T-helper 2 cell treated with Interferon-gamma antibody and Interleukin-4, amounts not matched to agents 5 μg/mL and 100 μg/mL, for 36 hours (primary cell): ENCODE measurements at regions not wholly inside any gene's neighbourhood (a gene's known extent, or its start where the extent isn't known, plus 50 kb on each side); places are given as distances from the start of the nearest gene placed in this dataset.
"Not testable (repeated sequence)": the region's sequence is repeated elsewhere in the genome, so short reads cannot be mapped to it uniquely, and the experiment has no call there.

ENCODE experiments used
- DNase-seq: peaks from one replicate; pipeline ENCODE4 v3.0.0; 2021; ENCODE audit warnings: low spot score
- H3K27ac Mint-ChIP-seq: one replicate; pipeline ENCODE4 v1.8.0; 2021; ENCODE audit warnings: mild to moderate bottlenecking, mixed read lengths
- H3K27me3 Mint-ChIP-seq: one replicate; pipeline ENCODE4 v1.8.0; 2021; ENCODE audit warnings: low read depth, mixed read lengths
- H3K36me3 Mint-ChIP-seq: one replicate; pipeline ENCODE4 v1.8.0; 2021; ENCODE audit warnings: low read depth, mixed read lengths
- H3K4me1 Mint-ChIP-seq: one replicate; pipeline ENCODE4 v1.8.0; 2021; ENCODE audit warnings: low read depth, mixed read lengths
- H3K4me3 Mint-ChIP-seq: one replicate; pipeline ENCODE4 v1.8.0; 2022; ENCODE audit warnings: mild to moderate bottlenecking, moderate library complexity, mixed read lengths
- H3K9me3 Mint-ChIP-seq: one replicate; pipeline ENCODE4 v1.8.0; 2021; ENCODE audit warnings: mixed read lengths

DNA sequence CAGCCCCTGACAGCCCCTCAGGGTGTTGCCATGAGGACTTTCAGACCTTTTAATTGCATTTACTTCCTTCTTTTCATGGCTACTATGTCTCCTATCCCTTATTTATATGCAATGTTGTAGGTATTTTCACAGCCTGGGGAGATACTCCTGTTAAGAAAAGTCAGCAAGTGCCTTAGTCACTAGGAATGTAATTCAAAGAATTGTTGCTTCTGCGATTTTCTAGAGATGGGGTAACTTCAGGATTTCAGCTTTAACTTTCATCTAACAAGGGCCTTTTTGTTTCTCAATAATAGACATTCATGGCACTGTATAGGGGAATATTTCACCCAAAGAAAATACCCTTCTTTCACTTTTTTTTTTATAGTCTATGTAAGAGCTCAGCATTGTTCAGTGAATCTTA is 533.3 kb upstream of the MIS18BP1 start:
- no peaks in the 10 kb centered on the region for H3K36me3 Mint-ChIP-seq
- H3K4me3 Mint-ChIP-seq: no peak overlapping the region
- H3K27ac Mint-ChIP-seq: no peak overlapping the region
- H3K27me3 Mint-ChIP-seq: no peaks in the 10 kb centered on the region
- H3K4me1 Mint-ChIP-seq: no peaks in the 10 kb centered on the region
- no peak for DNase-seq
- H3K9me3 Mint-ChIP-seq: peaks cover 67% of the 10 kb centered on the region

DNA sequence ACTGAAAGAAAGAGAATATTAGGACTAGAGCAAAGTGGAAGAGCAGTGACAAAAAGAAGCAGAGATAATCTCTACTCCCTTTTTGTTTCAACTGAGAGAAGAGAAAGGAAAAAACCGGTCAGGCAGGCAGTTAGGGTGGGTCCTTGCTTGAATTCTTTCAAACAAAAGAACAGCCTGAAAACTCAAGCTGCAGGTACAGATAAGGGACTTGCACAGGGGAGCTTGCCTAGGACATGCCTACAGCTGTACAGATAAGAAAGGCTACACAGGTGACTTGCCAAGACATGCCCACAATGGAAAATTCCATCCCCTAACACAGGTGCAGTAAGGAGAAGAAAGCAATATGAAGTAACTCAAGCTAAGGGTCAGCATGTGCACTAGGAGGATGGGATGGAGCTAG is 532.2 kb upstream of the MIS18BP1 start:
- Mint-ChIP-seq H3K9me3 (peaks cover 76% of the 10 kb centered on the region), H3K27me3 (no peaks in the 10 kb centered on the region), H3K36me3 (no peaks in the 10 kb centered on the region), H3K27ac (no peak overlapping the region), H3K4me3 (no peak overlapping the region), H3K4me1 (no peaks in the 10 kb centered on the region)
- DNase-seq: no peak

DNA sequence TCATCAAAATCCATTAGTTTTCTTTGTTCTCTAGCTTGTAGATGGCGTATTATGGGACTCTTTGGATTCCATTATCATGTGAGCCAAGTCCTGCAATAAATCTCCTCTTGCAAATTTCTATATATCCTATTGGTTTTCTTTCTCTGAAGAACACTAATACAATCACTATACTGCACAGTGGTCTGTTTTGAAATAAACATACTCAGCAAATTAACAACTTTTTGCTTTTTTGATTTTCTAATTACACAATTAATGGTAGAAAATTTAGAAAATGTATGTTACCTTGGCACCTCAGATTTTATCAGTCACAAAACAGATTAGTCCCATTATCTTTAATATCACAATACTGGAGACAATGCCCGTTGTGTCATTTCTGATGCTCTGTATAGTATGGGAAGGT is 513.2 kb upstream of the MIS18BP1 start:
- no peaks in the 10 kb centered on the region for H3K27me3 Mint-ChIP-seq
- peaks cover 50% of the 10 kb centered on the region for H3K9me3 Mint-ChIP-seq
- DNase-seq: no peak
- H3K27ac Mint-ChIP-seq: no peak overlapping the region
- no peaks in the 10 kb centered on the region for H3K36me3 Mint-ChIP-seq
- no peaks in the 10 kb centered on the region for H3K4me1 Mint-ChIP-seq
- no peak overlapping the region for H3K4me3 Mint-ChIP-seq

DNA sequence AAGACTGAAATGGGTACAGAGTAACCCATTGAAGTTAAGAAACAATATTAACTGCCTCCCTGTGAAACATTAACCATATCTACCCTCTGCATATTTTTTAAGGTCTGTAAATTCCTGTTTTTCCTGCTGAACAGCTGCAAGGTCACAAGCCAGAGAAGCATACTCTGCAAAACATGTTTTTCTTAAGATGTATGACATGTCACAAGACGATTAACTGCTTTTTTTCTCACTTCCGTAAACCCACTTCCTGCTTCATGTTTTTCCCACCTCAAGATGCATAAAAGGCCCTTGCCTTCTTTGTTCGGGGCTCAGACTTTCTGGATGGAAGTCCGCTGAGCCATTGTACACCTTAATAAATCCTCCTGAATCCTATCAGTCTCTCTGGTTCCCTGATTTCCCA is 504.7 kb upstream of the MIS18BP1 start:
- H3K27me3 Mint-ChIP-seq: no peaks in the 10 kb centered on the region
- no peak overlapping the region for H3K27ac Mint-ChIP-seq
- H3K9me3 Mint-ChIP-seq: peaks cover 70% of the 10 kb centered on the region
- DNase-seq: no peak
- H3K36me3 Mint-ChIP-seq: no peaks in the 10 kb centered on the region
- no peak overlapping the region for H3K4me3 Mint-ChIP-seq
- no peaks in the 10 kb centered on the region for H3K4me1 Mint-ChIP-seq

GRCh38 chr14:45756412-45756811 is 503.4 kb upstream of the MIS18BP1 start:
- not testable (repeated sequence) for H3K36me3 Mint-ChIP-seq

GRCh38 chr14:45743884-45744283 is 490.9 kb upstream of the MIS18BP1 start:
- no peaks in the 10 kb centered on the region for H3K4me1 Mint-ChIP-seq
- no peak for DNase-seq
- H3K36me3 Mint-ChIP-seq: no peaks in the 10 kb centered on the region
- H3K9me3 Mint-ChIP-seq: peaks cover 56% of the 10 kb centered on the region
- H3K27me3 Mint-ChIP-seq: no peaks in the 10 kb centered on the region
- no peak overlapping the region for H3K4me3 Mint-ChIP-seq
- no peak overlapping the region for H3K27ac Mint-ChIP-seq

More at GRCh38 chr14:45756412-45756811, 503.4 kb upstream of the MIS18BP1 start:
- not testable (repeated sequence) for DNase-seq, H3K4me1 Mint-ChIP-seq, H3K27me3 Mint-ChIP-seq, H3K4me3 Mint-ChIP-seq, H3K27ac Mint-ChIP-seq
- peaks cover 70% of the 10 kb centered on the region for H3K9me3 Mint-ChIP-seq

DNA sequence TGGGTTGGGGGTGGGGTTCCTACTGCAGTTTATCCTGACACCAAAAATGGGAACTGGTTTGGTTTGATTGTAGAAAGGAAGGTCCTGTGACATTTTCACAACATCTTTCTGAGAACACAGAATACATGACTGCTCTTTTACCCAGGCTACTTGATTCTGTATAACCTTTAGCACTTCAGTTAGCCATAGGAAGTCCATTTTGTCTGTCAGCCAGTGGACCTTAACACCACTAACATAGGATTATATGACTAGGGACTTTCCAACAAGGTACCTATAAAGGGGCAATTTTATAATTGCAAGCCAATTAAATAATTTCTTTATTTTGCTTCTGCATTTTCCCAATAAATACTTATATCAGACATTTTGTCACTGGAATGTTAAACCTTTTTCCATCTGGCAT is 489.2 kb upstream of the MIS18BP1 start:
- Mint-ChIP-seq H3K4me3 (no peak overlapping the region), H3K4me1 (no peaks in the 10 kb centered on the region), H3K36me3 (no peaks in the 10 kb centered on the region), H3K27ac (no peak overlapping the region), H3K9me3 (peaks cover 51% of the 10 kb centered on the region), H3K27me3 (no peaks in the 10 kb centered on the region)
- no peak for DNase-seq

DNA sequence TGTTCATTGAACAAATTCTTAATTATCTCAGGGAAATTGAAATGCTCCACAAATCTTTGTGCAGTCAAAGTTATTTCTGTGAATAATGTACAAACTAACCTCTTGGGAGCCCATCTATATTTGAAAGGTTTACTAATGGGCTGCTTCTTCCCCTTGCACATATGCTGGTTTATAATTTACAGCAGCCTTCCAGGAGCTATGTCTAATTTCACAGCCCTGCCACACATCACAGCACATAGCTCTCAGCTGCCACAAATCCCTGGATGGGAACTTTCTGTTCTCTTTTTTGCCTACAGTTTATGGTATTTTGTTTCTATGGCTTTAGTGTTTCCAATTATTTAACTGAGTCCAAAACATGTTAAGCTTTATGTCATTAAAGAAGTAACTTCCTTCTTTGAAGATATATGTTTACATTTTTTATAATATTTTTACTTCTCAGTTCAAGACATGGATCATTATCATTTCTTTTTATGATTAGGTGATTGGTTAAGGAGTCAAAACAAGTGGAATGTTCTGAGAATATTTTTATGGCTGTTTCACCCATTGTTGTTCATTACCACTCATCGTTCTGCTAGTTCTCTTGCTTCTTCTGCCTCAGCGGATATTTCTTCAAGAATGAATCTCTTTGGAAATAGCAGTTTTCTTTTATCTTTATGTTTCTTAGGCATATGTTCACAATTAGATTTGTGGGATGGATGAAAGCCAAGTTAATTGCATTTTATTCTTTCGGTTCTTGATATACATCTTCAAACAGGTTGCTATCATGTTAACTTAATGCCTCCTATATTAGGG is 475.6 kb upstream of the MIS18BP1 start:
- Mint-ChIP-seq H3K27ac (no peak overlapping the region), H3K27me3 (no peaks in the 10 kb centered on the region)
- no peak for DNase-seq

GRCh38 chr14:45727133-45727532 is 474.1 kb upstream of the MIS18BP1 start:
- H3K4me1 Mint-ChIP-seq: no peaks in the 10 kb centered on the region
- H3K9me3 Mint-ChIP-seq: peaks cover 59% of the 10 kb centered on the region
- no peak overlapping the region for H3K4me3 Mint-ChIP-seq
- no peak for DNase-seq
- no peaks in the 10 kb centered on the region for H3K27me3 Mint-ChIP-seq
- H3K36me3 Mint-ChIP-seq: no peaks in the 10 kb centered on the region
- H3K27ac Mint-ChIP-seq: no peak overlapping the region

More for the DNA sequence above, 475.6 kb upstream of the MIS18BP1 start:
- Mint-ChIP-seq H3K4me3 (no peak overlapping the region), H3K4me1 (no peaks in the 10 kb centered on the region), H3K9me3 (peaks cover 61% of the 10 kb centered on the region), H3K36me3 (no peaks in the 10 kb centered on the region)

DNA sequence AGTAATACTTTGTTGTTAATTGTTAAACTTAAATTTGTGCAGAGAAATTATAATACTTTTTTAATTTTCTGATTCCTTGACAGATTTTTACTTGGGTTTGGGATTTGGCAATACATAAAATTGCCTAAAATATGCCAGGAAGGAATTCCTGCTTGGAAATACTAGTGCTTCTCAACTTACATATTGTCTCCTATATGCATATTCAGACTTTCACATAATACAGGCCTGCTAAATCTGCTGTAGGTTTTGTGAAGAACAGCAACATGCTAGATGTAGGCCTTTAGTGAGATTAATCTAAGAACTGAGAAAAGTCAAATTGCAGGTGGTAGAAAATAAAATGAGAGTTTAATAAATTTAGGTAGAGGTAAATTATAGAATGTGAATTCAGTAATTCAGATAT is 468.5 kb upstream of the MIS18BP1 start:
- Mint-ChIP-seq H3K36me3 (no peaks in the 10 kb centered on the region), H3K4me1 (no peaks in the 10 kb centered on the region)

DNA sequence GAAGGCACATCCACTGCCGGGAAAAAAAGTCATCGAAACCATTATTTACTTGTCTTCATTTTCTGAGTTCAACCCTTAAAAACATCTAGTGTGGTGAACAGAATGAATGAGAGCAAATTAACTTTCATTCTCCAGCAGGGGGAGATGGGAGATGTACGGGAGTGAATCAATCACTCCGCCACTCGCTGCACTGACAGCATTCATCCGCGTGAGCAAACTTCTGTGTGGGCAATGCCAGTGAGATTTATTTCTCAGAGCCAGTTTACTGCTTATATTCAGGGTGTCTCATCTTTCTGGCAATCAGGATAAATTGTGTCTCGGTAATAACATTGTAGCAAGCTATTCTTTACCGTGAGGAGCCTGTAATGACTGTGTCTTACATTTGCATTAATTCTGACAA is 463.6 kb upstream of the MIS18BP1 start:
- Mint-ChIP-seq H3K9me3 (peaks cover 61% of the 10 kb centered on the region), H3K4me1 (no peaks in the 10 kb centered on the region), H3K27me3 (no peaks in the 10 kb centered on the region), H3K27ac (no peak overlapping the region), H3K4me3 (no peak overlapping the region), H3K36me3 (no peaks in the 10 kb centered on the region)
- DNase-seq: no peak

More for the DNA sequence above, 468.5 kb upstream of the MIS18BP1 start:
- Mint-ChIP-seq H3K4me3 (no peak overlapping the region), H3K27me3 (no peaks in the 10 kb centered on the region), H3K9me3 (peaks cover 73% of the 10 kb centered on the region), H3K27ac (no peak overlapping the region)
- no peak for DNase-seq

- Mint-ChIP-seq H3K9me3 (peaks cover 55% of the 10 kb centered on the region), H3K4me3 (no peak overlapping the region), H3K36me3 (no peaks in the 10 kb centered on the region), H3K27me3 (no peaks in the 10 kb centered on the region), H3K27ac (no peak overlapping the region), H3K4me1 (no peaks in the 10 kb centered on the region)
- no peak for DNase-seq
Observed at GRCh38 chr14:45715946-45716345, 462.9 kb upstream of the MIS18BP1 start.

GRCh38 chr14:45709541-45709940 is 456.5 kb upstream of the MIS18BP1 start:
- Mint-ChIP-seq H3K27me3 (no peaks in the 10 kb centered on the region), H3K36me3 (no peaks in the 10 kb centered on the region), H3K27ac (no peak overlapping the region), H3K4me1 (no peaks in the 10 kb centered on the region), H3K9me3 (peaks cover 27% of the 10 kb centered on the region), H3K4me3 (no peak overlapping the region)
- no peak for DNase-seq

GRCh38 chr14:45705940-45706534 is 453.0 kb upstream of the MIS18BP1 start:
- Mint-ChIP-seq H3K4me3 (no peak overlapping the region), H3K9me3 (peaks cover 28% of the 10 kb centered on the region), H3K36me3 (no peaks in the 10 kb centered on the region), H3K27me3 (no peaks in the 10 kb centered on the region), H3K27ac (no peak overlapping the region), H3K4me1 (no peaks in the 10 kb centered on the region)
- DNase-seq: no peak

DNA sequence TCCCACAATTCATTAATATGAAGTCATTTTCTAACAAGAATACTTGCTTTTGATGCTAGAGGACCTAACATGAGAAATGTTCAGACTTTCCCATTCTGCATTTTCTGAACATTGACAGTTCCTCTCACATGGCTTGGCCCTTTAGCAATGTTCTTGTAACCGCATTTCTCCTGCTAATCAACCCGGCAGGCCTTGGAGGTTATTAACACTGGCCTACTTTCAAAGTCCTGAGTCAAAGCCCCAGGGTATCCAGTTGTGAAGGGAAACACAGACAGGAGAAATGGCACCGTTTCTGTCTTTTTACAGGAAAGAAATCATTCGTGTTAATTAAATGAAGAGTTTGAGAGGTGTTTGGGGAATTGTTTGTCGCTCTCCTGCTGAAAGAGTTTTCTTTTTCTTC is 446.5 kb upstream of the MIS18BP1 start:
- no peaks in the 10 kb centered on the region for H3K4me1 Mint-ChIP-seq
- no peak overlapping the region for H3K4me3 Mint-ChIP-seq
- no peaks in the 10 kb centered on the region for H3K36me3 Mint-ChIP-seq
- peaks cover 16% of the 10 kb centered on the region for H3K9me3 Mint-ChIP-seq
- H3K27me3 Mint-ChIP-seq: no peaks in the 10 kb centered on the region
- H3K27ac Mint-ChIP-seq: no peak overlapping the region
- no peak for DNase-seq
